ENCODE measurements at regions not wholly inside any gene's neighbourhood (a gene's known extent, or its start where the extent isn't known, plus 50 kb on each side); places are given as distances from the start of the nearest gene placed in this dataset.

GRCh38 chr18:10404168-10404567, 50.3 kb upstream of the APCDD1 start:
- Histone ChIP-seq H3K4me3 (no peak overlapping the region), H3K36me3 (no peaks in the 10 kb centered on the region), H3K4me1 (replicated peaks) (no peaks in the 10 kb centered on the region), H3K27me3 (replicated peaks; ENCODE audit: insufficient read depth) (no peaks in the 10 kb centered on the region), H3K27ac (no peak overlapping the region), H3K9me3 (no peaks in the 10 kb centered on the region)
- 84% methylated on average over 9 of the region's 9 CpGs for WGBS
- TF ChIP-seq POLR2A (IDR thresholded peaks at IDR 0.05): no peak
- DNase-seq (ENCODE audit: low spot score): no peak
- intact Hi-C loops (cut with DNase I): no loop called here

All from prostate gland (tissue), 2 donors.